B cell (primary cell): ENCODE measurements at regions not wholly inside any gene's neighbourhood (a gene's known extent, or its start where the extent isn't known, plus 50 kb on each side); places are given as distances from the start of the nearest gene placed in this dataset.

Experiments used
- ATAC-seq: fragments of 200-7000 bp; cut with Tn5 transposase; one replicate; pipeline ENCODE4 v1.10.0; 2021; ENCODE audit warnings: low read depth, mild to moderate bottlenecking, moderate number of reproducible peaks, moderate library complexity
- CTCF ChIA-PET: fragments of 350-600 bp; sonication (Branson Sonifier 250); formaldehyde crosslinking; loops from one replicate; lab custom pipeline; 2021; ENCODE audit warnings: antibody characterized with exemption, inconsistent platforms; lab: Charles Lee
- POLR2A ChIA-PET: fragments of 350-600 bp; sonication (Branson Sonifier 250); formaldehyde crosslinking; loops from one replicate; lab custom pipeline; 2021; ENCODE audit warnings: antibody characterized with exemption; lab: Charles Lee
- DNase-seq: peaks from one replicate; pipeline ENCODE4 v3.0.0; 2013
- H2AFZ ChIP-seq: 2 replicates; pipeline ENCODE4 v1.6.1; 2012; ENCODE audit warnings: mild to moderate bottlenecking, low read depth, low read length; ENCODE audit not compliant: insufficient read depth, poor library complexity, severe bottlenecking
- H3K27ac ChIP-seq, 2 donors: 1 replicate in 1 of 2; 2 replicates in 1 of 2; pipeline ENCODE4 v1.5.1; 2012 to 2013; ENCODE audit warnings: low read length in 2 of 2, mild to moderate bottlenecking in 2 of 2, moderate library complexity in 1 of 2
- H3K27me3 ChIP-seq, 4 experiments: fragments of 200-600 bp in 1 of 4; sonication (generic) in 1 of 4; replicated peaks in 1 of 4; 1 replicate in 2 of 4; 2 replicates in 2 of 4; pipeline versions ENCODE4 v1.6.1 to v1.7.0; 2013 to 2016; ENCODE audit warnings: low read length in 3 of 4, mild to moderate bottlenecking in 2 of 4, mixed read lengths in 1 of 4, moderate library complexity in 1 of 4; ENCODE audit not compliant: insufficient read depth in 4 of 4, control insufficient read depth in 3 of 4; ENCODE audit errors: control extremely low read depth in 1 of 4
- H3K36me3 ChIP-seq, 2 experiments: replicated peaks in 1 of 2; 1 replicate in 1 of 2; 2 replicates in 1 of 2; pipeline versions ENCODE4 v1.6.1 to v1.7.1; 2013; ENCODE audit warnings: low read length in 1 of 2; ENCODE audit not compliant: insufficient read depth in 2 of 2, control insufficient read depth in 1 of 2; ENCODE audit errors: control extremely low read depth in 1 of 2, extremely low read depth in 1 of 2
- H3K4me1 ChIP-seq, 2 donors: fragments of 200-600 bp in 1 of 2; sonication (generic) in 1 of 2; 1 replicate in 1 of 2; 2 replicates in 1 of 2; pipeline versions ENCODE4 v1.5.1 to v1.6.1; 2013 to 2017; ENCODE audit warnings: low read length in 2 of 2; ENCODE audit not compliant: control insufficient read depth in 2 of 2, insufficient read depth in 2 of 2
- H3K4me2 ChIP-seq: replicated peaks from 2 replicates; pipeline ENCODE3; 2012; ENCODE audit warnings: mild to moderate bottlenecking, low read depth, low read length; ENCODE audit not compliant: poor library complexity, severe bottlenecking
- H3K4me3 ChIP-seq, 5 experiments: fragments of 200-600 bp in 1 of 5; sonication (generic) in 1 of 5; 1 replicate in 3 of 5; 2 replicates in 2 of 5; pipeline versions ENCODE4 v1.5.1 to v1.7.0; 2011 to 2016; ENCODE audit warnings: low read length in 4 of 5, mild to moderate bottlenecking in 4 of 5, low read depth in 2 of 5, control low read depth in 1 of 5, moderate library complexity in 1 of 5; ENCODE audit not compliant: insufficient read depth in 1 of 5; ENCODE audit errors: control extremely low read depth in 1 of 5, extremely low read depth in 1 of 5
- H3K79me2 ChIP-seq: fragments of 200-600 bp; sonication (generic); one replicate; pipeline ENCODE4 v1.6.0; 2016; ENCODE audit warnings: low read length; ENCODE audit not compliant: control insufficient read depth, insufficient read depth
- H3K9ac ChIP-seq: fragments of 200-600 bp; sonication (generic); 2 replicates; pipeline ENCODE4 v1.6.1; 2017; ENCODE audit warnings: mild to moderate bottlenecking, low read length, moderate library complexity
- H3K9me3 ChIP-seq, 3 donors: one replicate each; pipeline versions ENCODE4 v1.6.1 to v1.7.1; 2013; ENCODE audit warnings: low read length in 2 of 3; ENCODE audit not compliant: control insufficient read depth in 2 of 3, insufficient read depth in 1 of 3; ENCODE audit errors: control extremely low read depth in 1 of 3
- H4K20me1 ChIP-seq: 2 replicates; pipeline ENCODE4 v1.6.0; 2012; ENCODE audit warnings: mild to moderate bottlenecking, low read length; ENCODE audit not compliant: insufficient read depth, control insufficient read depth, poor library complexity, severe bottlenecking
- H3K27ac Mint-ChIP-seq: one replicate; pipeline ENCODE4 v1.8.0; 2021; ENCODE audit warnings: mixed read lengths
- H3K27me3 Mint-ChIP-seq: one replicate; pipeline ENCODE4 v1.8.0; 2021; ENCODE audit warnings: mixed read lengths
- H3K4me1 Mint-ChIP-seq: one replicate; pipeline ENCODE4 v1.8.0; 2021; ENCODE audit warnings: mixed read lengths
- H3K4me3 Mint-ChIP-seq: one replicate; pipeline ENCODE4 v1.8.0; 2021; ENCODE audit warnings: mixed read lengths
- H3K9me3 Mint-ChIP-seq: one replicate; pipeline ENCODE4 v1.8.0; 2022; ENCODE audit warnings: mixed read lengths; ENCODE audit not compliant: insufficient read depth
- EZH2 ChIP-seq: IDR thresholded peaks from 2 replicates; pipeline ENCODE4 v1.6.1; 2012; ENCODE audit warnings: borderline replicate concordance, low read depth, mild to moderate bottlenecking, moderate library complexity, low read length; ENCODE audit not compliant: insufficient read depth, poor library complexity, severe bottlenecking
- WGBS: methylation state at CpG from one replicate; pipeline ENCODE4 v1.1.5; 2013; ENCODE audit warnings: missing lambda C conversion rate; ENCODE audit not compliant: insufficient coverage; 5-methylcytosine and 5-hydroxymethylcytosine counted together
- intact Hi-C: fragments of 100-400 bp; cut with micrococcal nuclease; formaldehyde crosslinking; loops from one replicate; pipeline ENCODE4 v1.10.0; 2022
- TF ChIP-seq, protein P1 (sequence below): fragments of 200-600 bp; IDR thresholded peaks from one replicate; pipeline ENCODE4 v1.8.0; 2022; ENCODE audit warnings: antibody characterized with exemption, mild to moderate bottlenecking

DNA sequence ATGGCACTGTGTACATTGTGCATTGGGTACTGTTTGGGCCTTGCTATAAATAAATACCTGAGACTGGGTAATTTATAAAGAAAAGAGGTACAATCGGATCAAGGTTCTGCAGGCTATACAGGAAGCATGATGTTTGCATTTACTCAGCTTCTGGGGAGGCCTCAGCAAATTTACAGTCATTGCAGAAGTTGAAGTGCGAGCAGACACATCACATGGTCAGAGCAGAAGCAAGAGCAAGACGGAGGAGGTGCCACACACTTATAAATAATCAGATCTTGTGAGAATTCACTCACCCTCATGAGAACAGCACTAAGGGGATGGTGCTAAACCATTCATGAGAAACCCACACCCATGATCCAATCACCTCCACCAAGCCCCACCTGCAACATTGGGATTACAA lies 505.0 kb downstream of the ARAP2 start:
- H3K27ac ChIP-seq = no peak overlapping the region
- no peak for TF ChIP-seq EZH2
- TF ChIP-seq, protein P1, sequence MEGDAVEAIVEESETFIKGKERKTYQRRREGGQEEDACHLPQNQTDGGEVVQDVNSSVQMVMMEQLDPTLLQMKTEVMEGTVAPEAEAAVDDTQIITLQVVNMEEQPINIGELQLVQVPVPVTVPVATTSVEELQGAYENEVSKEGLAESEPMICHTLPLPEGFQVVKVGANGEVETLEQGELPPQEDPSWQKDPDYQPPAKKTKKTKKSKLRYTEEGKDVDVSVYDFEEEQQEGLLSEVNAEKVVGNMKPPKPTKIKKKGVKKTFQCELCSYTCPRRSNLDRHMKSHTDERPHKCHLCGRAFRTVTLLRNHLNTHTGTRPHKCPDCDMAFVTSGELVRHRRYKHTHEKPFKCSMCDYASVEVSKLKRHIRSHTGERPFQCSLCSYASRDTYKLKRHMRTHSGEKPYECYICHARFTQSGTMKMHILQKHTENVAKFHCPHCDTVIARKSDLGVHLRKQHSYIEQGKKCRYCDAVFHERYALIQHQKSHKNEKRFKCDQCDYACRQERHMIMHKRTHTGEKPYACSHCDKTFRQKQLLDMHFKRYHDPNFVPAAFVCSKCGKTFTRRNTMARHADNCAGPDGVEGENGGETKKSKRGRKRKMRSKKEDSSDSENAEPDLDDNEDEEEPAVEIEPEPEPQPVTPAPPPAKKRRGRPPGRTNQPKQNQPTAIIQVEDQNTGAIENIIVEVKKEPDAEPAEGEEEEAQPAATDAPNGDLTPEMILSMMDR = no peak
- no peaks in the 10 kb centered on the region for H3K27me3 Mint-ChIP-seq
- H3K9ac ChIP-seq = no peak overlapping the region
- H3K79me2 ChIP-seq = no peaks in the 10 kb centered on the region
- ChIA-PET CTCF (no interaction called here), POLR2A (no interaction called here)
- H4K20me1 ChIP-seq = no peaks in the 10 kb centered on the region
- H3K9me3 Mint-ChIP-seq = peaks cover 3% of the 10 kb centered on the region
- no peaks in the 10 kb centered on the region for H3K36me3 ChIP-seq
- no peak overlapping the region for H2AFZ ChIP-seq
- ATAC-seq (no peak), DNase-seq (no peak)
- no peak overlapping the region for H3K27ac Mint-ChIP-seq
- H3K4me3 ChIP-seq = no peak overlapping the region
- H3K27me3 ChIP-seq = no peaks in the 10 kb centered on the region
- H3K4me3 Mint-ChIP-seq = no peak overlapping the region
- H3K9me3 ChIP-seq = peaks cover 0 to 5% (median 0%) of the 10 kb centered on the region in 3 donors
- no peaks in the 10 kb centered on the region for H3K4me1 ChIP-seq
- H3K4me2 ChIP-seq = no peak overlapping the region
- whole genome bisulfite sequencing = 36% methylated on average over 3 of the region's 3 CpGs
- H3K4me1 Mint-ChIP-seq = no peaks in the 10 kb centered on the region
- intact Hi-C loops = no loop called here

DNA sequence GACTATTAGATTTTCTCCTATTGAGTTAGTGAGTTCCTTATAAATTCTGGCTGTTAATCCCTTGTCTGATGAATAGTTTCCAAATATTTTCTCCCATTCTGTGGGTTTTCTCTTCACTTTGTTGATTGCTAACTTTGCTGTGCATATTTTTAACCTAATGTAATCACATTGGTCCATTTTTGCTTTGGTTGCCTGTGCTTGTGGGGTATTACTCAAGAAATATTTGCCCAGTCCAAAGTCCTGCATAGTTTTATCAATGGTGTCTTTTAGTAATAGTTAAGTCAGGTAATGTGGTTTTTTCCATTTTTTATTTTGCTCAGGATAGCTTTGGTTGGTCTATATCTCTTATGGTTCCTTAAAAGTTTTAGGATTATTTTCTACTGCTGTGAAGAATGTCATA lies 490.3 kb downstream of the ARAP2 start:
- DNase-seq (no peak), ATAC-seq (no peak)
- Histone ChIP-seq H3K4me3 (no peak overlapping the region), H3K27ac (no peak overlapping the region), H4K20me1 (no peaks in the 10 kb centered on the region), H3K4me2 (no peak overlapping the region), H3K9ac (no peak overlapping the region), H3K27me3 (no peaks in the 10 kb centered on the region), H2AFZ (no peak overlapping the region), H3K79me2 (no peaks in the 10 kb centered on the region), H3K36me3 (no peaks in the 10 kb centered on the region), H3K4me1 (no peaks in the 10 kb centered on the region), H3K9me3 (peaks cover 0 to 3% (median 0%) of the 10 kb centered on the region in 3 donors)
- no peaks in the 10 kb centered on the region for H3K27me3 Mint-ChIP-seq
- H3K27ac Mint-ChIP-seq = no peak overlapping the region
- no peak overlapping the region for H3K4me3 Mint-ChIP-seq
- ChIA-PET CTCF (no interaction called here), POLR2A (no interaction called here)
- intact Hi-C loops = no loop called here
- no peaks in the 10 kb centered on the region for H3K9me3 Mint-ChIP-seq
- no peaks in the 10 kb centered on the region for H3K4me1 Mint-ChIP-seq
- TF ChIP-seq EZH2 = no peak
- TF ChIP-seq, protein P1 = no peak
